HG03095 (cell line): ENCODE measurements at regions not wholly inside any gene's neighbourhood (a gene's known extent, or its start where the extent isn't known, plus 50 kb on each side); places are given as distances from the start of the nearest gene placed in this dataset.
"Not testable (repeated sequence)": the region's sequence is repeated elsewhere in the genome, so short reads cannot be mapped to it uniquely, and the experiment has no call there.

Experiments used
- ATAC-seq: cut with Tn5 transposase; IDR thresholded peaks from one replicate; pipeline ENCODE4 v1.9.1; 2021; ENCODE audit warnings: moderate library complexity; ENCODE audit not compliant: unreplicated experiment

DNA sequence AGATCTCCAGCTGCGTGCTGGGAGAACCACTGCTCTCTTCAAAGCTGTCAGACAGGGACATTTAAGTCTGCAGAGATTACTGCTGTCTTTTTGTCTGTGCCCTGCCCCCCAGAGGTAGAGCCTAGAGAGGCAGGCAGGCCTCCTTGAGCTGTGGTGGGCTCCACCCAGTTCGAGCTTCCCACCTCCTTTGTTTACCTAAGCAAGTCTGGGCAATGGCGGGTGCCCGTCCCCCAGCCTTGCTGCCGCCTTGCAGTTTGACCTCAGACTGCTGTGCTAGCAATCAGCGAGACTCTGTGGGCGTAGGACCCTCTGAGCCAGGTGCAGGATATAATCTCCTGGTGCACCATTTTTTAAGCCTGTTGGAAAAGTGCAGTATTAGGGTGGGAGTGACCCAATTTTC is 128.6 kb downstream of the ACTR3 start:
- ATAC-seq, result not testable (repeated sequence)

DNA sequence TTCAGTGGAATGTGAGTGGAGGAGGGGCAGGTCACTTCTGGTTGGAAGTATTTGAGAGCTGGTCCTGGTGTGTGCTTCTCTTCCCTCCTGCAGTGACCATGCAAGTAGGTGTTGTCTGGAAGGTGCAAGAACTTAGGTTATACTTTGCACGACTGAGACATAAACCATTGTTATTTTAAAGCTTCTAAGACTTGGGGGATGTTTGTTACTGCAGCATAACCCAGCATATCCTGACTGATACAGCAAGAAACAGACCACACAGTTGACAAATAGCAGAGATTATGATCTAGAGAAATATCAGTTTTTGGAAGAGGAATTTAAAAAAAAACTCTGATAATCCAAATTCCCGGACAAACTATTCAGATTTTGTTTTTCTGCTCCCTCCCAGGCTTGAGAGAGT is 130.8 kb downstream of the ACTR3 start:
- ATAC-seq, result no peak

DNA sequence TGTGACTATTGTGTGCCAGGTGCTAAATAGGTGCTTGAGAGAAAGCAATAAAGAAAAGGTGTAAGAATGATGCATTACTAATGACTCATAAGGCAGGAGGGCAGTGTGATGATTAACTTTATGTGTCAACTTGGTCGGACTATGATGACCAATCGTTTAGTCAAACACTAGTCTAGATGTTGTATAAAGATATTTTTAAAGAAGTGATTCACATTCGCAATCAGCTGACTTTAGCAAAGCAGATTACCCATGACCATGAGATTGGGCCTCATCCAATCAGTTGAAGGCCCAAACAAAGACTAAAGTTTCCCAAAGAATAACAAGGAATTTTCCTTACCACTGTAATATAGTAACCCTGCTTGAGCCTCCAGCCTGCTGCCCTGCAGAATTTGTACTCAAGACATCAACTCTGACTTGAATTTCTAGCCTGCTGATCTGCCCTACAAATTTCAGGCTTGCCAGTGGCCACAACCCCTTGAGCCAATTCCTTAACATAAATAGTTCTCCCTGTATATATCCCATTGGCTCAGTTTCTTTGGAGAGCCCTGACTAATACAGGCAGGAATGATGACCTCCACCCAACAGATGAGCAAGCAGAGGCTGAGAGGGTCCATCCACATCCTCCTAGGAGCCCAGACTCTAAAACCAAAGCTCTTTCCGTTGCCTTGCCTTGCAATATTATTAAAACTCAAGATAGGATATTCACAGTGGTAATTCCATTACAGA is 132.6 kb downstream of the ACTR3 start:
- ATAC-seq, result no peak

DNA sequence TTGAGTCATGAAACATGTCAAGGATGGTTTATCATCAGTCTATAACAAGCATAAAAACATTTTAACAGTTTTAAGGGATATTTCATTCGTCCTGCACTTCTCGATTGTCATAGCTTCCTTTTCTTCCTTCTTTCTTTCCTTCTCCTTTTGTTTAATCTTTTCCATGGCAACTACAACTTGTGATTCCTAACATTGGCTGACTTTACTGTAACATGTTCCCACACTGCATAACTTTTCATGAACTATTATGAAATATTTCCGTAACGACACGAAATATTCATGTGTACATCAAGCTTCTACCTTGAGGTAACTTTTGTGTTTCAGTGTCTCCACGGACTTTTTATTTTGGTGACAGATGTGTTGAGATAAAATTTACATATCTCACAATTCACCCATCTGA is 134.4 kb downstream of the ACTR3 start:
- no peak for ATAC-seq

DNA sequence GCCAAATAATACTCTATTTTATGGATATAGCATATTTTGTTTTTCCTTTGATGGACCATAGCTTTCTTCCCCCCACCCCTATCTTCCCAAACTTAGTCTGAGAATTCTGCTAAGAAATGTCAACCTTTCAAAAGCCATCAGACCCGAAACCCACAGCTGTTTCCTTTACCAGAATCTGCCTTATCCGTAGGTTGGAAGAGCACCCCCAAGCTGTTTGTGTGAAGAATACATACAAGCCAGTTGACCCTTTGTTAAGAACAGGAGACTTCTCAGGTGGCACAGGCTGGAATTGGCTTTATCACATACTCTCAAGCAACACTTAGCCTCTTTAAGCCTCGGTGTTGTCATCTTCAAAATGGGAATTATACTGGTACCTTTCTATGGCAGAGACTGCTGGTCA is 135.1 kb downstream of the ACTR3 start:
- no peak for ATAC-seq

DNA sequence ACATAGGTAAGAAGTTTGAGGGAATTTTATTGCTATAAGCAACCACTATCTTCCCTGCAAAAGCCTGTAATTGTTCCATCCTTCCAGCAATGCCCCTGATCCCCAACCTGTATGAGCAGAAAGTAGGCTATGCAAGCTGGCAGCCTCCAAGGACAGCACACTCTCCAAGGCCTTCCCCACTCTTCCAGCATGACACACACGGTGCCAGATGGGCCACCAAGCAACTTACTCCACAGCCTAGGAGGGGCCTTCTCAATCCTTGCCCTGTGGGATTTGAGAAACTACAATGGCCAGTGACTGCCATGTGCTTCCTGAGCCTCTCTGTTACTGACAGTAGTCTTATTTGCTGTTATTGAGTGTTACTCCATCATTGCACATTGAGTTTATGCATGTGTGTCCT is 137.5 kb downstream of the ACTR3 start:
- no peak for ATAC-seq

DNA sequence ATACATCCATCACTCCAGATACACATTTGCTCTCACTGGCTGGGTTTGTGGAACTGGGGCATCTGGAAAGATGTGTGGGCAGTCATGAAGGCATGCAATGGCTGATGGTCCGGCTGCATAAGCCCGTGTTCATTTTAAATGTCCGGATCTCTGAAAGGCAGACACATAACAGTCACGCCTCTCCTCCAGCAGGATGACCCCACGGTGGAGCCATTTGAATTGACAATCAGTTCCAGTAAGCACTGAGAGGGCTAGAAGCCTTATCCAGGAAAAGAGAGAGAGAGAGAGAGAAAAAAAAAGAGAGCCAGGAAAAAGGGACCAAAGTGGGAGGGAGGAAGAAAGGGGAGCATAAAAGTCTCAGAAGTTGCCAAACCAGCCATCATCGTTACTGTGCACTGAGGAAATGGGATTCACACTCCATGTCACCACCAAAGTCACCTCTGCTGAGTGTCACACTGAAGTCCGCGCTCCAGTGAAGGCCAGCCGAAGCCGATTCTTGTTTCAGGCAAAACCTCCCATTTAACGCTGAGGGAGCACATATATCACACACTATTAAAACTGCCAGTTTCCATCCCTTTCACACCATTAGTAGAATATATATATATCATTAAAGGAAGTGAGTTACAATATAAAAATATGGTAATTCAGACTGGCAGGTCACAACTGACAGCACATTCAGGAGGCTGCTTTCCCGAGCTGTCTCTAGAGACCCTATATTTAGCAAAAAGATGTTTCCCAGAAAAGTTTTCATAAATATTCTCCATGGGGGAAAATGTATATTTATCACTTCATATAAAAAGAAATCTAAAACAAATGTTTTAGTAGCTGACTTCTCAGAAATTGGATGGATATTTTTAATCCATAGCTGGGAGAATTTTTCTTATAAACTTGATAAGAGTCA is 142.0 kb downstream of the ACTR3 start:
- ATAC-seq, result no peak

DNA sequence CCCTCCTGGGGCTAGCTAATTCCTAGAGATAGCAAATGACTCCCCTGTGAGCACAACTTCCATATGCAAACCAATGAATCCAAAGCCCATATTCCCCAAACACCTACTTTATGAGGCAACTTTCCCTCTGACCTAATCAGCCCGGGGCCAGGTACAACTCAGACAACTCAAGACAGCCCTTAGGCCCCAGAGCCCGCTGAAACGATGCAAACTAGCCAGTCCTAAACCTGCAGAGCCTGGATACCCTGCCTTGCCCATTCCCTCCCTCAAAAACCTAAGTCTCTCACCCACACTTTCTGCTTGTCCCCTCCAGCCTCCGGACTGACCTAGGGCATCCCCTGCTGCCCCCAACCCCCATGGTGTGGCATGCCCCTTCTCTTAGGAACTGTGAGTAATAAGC is 142.8 kb downstream of the ACTR3 start:
- no peak for ATAC-seq

DNA sequence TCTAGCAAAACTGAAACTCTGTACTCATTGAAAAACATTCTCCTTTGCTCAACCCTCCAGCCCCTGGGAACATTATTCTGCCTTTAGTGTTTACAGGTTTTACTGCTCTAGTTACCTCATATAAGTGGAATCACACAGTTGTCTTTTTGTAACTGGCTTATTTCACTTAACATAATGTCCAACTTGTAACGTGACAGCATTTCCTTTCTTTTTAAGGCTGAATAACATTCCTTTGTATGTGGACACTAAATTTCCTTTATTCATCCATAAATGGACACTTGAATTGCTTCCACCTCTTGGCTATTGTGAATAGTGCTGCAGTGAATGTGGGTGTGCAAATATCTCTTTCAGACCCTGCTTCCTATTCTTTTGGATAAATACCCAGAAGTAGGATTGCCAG is 144.9 kb downstream of the ACTR3 start:
- no peak for ATAC-seq

DNA sequence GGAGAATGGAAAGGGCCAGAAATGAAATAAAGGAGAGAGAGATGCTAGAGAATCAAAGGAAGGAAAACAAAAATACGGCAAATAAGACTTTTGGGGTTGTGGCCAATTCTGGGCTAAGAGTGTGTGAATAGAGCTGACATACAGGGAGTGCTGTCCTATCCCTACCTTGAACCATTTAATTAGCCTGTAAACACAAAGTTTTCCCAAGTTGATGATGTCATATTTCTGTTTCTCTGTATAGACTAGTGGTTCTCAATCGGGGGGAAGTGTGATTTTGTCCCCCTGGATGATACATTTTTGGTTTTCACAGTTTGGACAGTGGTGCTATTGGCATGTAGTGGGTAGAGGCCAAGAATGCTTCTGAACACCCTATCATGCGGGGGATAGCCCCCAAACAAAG is 148.8 kb downstream of the ACTR3 start:
- no peak for ATAC-seq

DNA sequence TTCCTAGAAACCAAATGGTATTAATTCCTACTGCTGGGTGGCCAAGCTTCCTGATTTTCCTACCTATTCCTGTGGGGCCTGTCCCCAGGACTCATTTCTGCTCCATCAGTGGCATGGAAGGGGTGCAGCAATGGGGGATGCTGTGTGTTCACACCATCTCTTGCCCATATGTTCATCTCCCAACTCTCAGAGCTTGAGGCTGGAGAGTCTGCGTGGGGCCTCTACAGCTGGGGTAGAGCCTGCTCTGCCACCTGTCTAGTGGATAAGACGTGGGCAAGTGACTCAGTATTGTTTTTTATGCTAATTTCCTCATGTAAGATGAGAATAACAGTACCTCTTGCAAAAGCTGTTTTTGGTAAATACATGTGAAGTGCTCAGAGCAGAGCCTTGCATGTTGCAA is 149.8 kb downstream of the ACTR3 start:
- no peak for ATAC-seq

DNA sequence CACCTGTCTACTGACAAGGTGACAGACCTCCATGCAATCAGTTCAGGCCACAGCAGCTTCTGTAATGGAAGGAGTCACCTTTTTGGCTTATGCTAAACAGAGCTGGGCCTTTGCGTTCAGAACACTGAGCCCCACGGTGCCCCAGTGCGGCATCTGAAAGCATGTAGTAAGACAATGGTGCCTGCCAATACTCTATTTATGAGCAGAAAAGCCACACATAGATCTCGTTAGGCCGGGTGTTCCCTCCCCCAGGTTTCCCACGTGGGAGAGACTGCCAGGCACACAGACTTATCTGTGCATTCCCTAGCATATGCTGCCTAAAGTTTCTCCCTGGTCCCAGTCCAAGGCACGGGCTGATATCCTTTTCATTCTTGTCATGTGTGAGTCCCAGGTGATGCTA is 150.9 kb downstream of the ACTR3 start:
- no peak for ATAC-seq

DNA sequence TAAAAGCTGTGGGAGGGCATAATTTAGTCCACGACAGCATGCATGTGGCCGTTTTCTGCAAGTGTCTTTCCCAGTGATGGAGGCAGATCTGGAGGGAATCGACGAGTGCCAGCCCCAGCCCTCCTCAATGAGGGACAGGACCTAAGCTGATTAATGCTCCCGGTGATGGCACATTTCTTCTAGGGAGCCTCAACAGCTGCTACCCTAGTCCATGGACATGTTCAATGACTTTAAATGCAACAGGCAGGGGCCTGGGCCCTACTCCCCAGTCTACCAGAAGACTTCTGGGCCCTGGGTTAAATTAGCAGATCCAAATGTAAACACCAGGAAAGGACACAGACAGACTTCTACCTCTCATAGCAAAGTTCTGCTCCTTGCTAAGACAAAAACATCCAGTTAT is 155.1 kb downstream of the ACTR3 start:
- no peak for ATAC-seq

DNA sequence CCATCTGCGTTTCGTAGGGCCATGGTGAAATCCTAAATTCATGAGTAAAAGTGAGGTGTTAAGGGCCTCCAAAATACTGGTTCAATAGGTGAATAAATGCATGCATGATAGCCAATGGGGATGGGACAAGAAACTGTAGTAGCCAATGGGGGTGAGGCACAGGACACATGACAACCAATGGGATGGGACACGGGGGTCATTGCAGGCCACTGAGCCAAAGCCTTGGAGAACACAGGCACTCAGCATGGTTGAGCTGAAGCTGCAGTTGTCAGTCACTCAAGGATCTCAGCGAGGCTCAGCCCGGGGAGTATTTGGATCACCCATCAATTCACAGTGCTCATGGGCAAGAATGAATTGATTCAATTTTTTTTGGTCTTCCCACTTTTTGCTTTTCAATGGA is 156.5 kb downstream of the ACTR3 start:
- ATAC-seq, result no peak

DNA sequence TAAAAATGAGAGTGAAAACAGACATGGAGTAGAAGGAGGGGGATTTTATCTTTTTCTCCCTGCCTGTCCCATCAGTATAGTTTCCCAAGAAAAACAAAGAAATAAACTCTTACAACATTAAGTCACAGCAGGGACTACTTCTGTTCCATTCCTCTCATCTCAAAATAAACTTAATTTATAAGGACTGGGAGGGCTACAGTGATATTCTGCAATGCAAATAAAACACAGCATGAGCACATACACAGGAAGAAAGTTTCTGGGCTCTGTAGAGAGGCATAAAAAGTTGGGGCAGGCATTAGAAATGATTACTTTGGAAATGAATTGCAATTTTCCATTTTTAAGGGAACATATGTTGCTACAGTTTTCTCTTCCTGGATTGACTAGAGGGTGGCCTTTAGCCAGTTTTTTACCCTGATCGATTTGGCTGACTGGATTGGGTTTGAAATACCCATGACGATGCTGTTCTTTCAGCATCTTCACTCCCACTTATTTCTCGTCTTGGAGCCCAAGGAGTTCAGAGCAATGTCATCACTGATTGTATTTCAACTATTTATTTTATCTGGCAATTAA is 157.1 kb downstream of the ACTR3 start:
- no peak for ATAC-seq

DNA sequence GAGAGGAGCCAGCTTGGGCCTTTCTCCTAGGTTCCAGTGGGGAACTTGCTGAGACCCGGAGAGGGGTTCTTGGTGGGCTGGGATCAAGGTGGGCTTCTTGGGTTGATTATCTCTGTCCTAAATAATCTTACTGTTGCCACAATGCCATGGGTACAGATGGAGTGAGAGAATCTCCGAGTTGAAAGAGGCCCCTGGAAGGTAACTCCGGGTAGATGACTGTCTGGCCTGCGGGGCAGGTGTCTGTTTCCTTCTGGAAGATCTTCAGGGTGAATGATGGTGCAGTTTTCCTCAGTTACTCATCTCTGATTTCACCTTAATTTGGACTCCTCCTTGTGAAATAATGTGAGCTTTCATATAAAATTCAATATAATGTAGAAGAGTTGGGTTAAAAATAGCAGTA is 159.4 kb downstream of the ACTR3 start:
- ATAC-seq, result no peak

DNA sequence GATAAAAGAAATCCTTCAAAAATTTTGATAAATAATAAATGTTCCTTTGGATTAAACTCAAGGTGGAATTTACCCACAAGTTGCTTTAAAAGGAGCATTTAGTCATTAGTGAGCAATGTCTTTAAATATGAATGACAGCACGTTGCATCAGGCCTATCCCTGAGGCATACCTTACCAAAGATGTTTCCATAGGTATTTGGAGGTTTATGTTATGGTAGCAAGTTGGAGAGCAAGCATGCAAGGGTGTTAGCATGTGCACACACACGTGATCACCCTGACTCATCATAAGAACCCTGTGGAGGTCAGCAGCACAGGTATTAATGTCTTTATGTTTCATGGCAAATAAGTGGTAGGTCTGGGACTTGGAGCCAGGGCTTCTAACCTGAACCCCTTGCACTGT is 159.9 kb downstream of the ACTR3 start:
- no peak for ATAC-seq

DNA sequence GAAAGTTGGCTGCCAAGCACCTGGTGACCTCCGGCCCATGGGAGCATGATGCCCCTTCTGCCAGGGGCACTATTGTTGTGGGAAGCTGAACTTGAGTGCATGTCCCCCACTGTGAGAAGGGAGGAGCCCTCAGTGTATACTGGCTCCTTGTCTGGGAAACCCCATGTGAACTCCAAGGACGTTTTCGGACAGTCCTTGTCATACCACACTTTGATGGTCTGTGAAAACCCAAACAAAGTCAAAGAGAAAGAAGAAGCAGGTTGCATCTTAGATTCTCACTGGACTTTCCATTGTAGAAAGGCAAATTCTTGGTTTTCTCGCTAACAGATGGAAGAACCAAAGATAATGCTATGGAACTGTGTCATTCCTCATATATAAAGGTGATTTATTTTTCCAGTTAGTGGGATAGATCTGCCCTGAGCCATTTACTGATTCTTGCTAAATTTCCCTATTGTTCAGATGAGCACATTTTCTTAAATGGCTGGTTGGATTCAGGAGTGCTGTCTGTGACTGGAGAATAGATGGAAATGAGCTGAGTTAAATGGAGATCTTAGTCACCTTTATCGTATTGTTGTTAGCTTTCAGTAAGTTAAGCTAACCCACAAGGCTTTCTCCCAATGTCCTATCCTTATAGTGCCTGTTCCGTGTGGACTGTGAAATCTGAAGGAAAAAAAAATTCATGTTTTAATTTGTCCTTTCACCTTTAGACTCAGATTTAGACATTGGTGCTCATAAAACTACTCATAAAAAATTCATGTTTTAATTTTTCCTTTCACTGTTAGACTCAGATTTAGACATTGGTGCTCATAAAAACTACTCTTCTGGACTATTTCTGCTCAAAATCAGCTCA is 166.6 kb downstream of the ACTR3 start:
- peak; percentile 81 for ATAC-seq

DNA sequence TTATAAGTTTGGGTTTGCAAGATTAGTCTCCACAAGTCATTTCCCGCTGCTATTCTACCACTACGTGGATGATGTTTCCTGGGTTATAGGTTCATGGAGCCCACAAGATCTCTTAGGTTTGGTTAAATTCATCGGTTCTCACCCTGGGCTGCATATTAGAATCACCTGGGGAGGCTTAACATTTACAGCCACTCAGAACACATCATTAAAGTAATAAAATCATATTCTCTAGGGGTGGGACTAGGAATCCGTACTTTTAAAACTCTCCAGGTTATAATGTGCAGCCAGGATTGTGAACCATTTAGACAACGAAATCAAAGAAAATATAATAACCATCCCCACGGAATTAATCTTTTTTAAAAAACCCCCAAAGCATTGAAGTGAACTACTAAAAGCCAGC is 167.7 kb downstream of the ACTR3 start:
- ATAC-seq, result no peak

DNA sequence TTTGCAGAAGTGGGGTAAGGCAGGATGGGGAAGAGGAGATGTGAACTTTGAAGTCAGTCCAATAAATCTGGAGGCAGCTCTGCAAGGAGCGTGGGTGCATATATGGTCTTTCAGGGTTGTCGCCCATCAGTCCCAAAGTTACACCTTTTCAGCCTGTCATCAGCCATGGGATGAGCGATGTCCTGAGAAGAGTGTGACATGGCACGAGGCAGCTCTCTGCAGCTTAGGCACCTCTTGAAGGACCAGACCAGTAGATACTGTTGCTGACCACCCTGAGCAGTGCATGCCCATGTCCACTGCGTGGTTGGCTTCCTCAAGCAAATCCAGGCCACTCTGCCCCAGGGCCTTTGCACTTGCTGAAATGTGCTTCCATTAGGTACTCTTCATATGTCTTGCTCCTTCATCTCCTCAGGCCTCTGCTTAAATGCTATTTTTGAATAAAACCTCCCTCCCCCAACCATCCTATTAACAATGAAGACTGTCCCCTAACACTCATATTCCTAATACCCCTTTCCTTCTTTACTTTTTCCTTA is 171.7 kb downstream of the ACTR3 start:
- ATAC-seq, result no peak

DNA sequence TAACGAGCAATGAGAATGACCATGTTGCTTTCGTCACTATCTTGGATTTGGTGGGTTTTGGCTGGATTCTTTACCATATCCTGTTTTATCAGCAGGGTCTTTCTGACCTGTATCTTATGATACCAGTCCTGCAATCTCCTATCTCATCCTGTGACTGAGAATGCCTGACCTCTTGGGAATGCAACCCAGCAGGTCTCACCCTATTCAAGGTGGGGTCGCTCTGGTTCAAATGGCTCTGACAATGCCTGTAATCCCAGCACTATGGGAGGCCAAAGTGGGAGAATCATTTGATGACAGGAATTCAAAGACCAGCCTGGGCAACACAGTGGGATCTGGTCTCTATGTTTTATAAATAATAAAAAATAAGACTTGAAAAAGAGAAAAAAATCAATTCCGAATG is 173.5 kb downstream of the ACTR3 start:
- no peak for ATAC-seq
